Calu3 (cell line): ENCODE measurements at regions not wholly inside any gene's neighbourhood (a gene's known extent, or its start where the extent isn't known, plus 50 kb on each side); places are given as distances from the start of the nearest gene placed in this dataset.

ENCODE experiments used
- BruUV-seq: library from RNA; stranded (reverse); fragments of 400-500 nt; replicated peaks from 2 replicates; lab custom pipeline; 2021; lab: Mats Ljungman, UMichigan
- CTCF ChIA-PET: fragments of 300-600 bp; sonication (Branson Sonifier 250); formaldehyde crosslinking; loops from one replicate; lab custom pipeline; 2022; ENCODE audit warnings: antibody characterized with exemption; lab: Charles Lee
- DNase-seq: peaks from one replicate; pipeline ENCODE4 v3.0.0; 2022
- H3K27ac Mint-ChIP-seq: one replicate; pipeline ENCODE4 v1.8.0; 2022; ENCODE audit warnings: mixed read lengths; ENCODE audit not compliant: unreplicated experiment
- H3K27me3 Mint-ChIP-seq: one replicate; pipeline ENCODE4 v1.8.0; 2022; ENCODE audit warnings: mixed read lengths; ENCODE audit not compliant: unreplicated experiment
- H3K36me3 Mint-ChIP-seq: one replicate; pipeline ENCODE4 v1.8.0; 2022; ENCODE audit warnings: mild to moderate bottlenecking, moderate library complexity, mixed read lengths; ENCODE audit not compliant: insufficient read depth, unreplicated experiment
- H3K4me1 Mint-ChIP-seq: one replicate; pipeline ENCODE4 v1.8.0; 2022; ENCODE audit warnings: mild to moderate bottlenecking, low read depth, mixed read lengths; ENCODE audit not compliant: unreplicated experiment
- H3K4me3 Mint-ChIP-seq: one replicate; pipeline ENCODE4 v1.8.0; 2022; ENCODE audit warnings: mild to moderate bottlenecking, low read depth, moderate library complexity, mixed read lengths; ENCODE audit not compliant: unreplicated experiment
- H3K9me3 Mint-ChIP-seq: one replicate; pipeline ENCODE4 v1.8.0; 2022; ENCODE audit warnings: low read depth, mixed read lengths; ENCODE audit not compliant: unreplicated experiment
- CTCF ChIP-seq: fragments of 200-600 bp; IDR thresholded peaks from one replicate; pipeline ENCODE4 v1.8.0; 2022; ENCODE audit warnings: antibody characterized with exemption; ENCODE audit not compliant: unreplicated experiment
- intact Hi-C: fragments of 100-400 bp; cut with micrococcal nuclease; formaldehyde crosslinking; loops from one replicate; pipeline ENCODE4 v1.10.0; 2022; ENCODE audit not compliant: unreplicated experiment

GRCh38 chr2:145503511-145503910 lies 983.6 kb upstream of the ZEB2 start:
- Mint-ChIP-seq H3K4me1 (no peaks in the 10 kb centered on the region), H3K36me3 (no peaks in the 10 kb centered on the region), H3K27ac (no peak overlapping the region), H3K27me3 (no peaks in the 10 kb centered on the region), H3K4me3 (no peak overlapping the region), H3K9me3 (no peaks in the 10 kb centered on the region)
- BruUV-seq, result no TSS peak
- intact Hi-C loops, result no loop called here
- TF ChIP-seq CTCF, result no peak
- DNase-seq, result no peak
- CTCF ChIA-PET, result no interaction called here

- no peak for TF ChIP-seq CTCF
- intact Hi-C loops, result no loop called here
- Mint-ChIP-seq H3K36me3 (no peaks in the 10 kb centered on the region), H3K9me3 (peaks cover 3% of the 10 kb centered on the region), H3K4me1 (no peaks in the 10 kb centered on the region), H3K4me3 (no peak overlapping the region), H3K27me3 (no peaks in the 10 kb centered on the region), H3K27ac (no peak overlapping the region)
- BruUV-seq, result no TSS peak
- DNase-seq, result no peak
- CTCF ChIA-PET, result no interaction called here
Observed at GRCh38 chr2:145501920-145502319, 982.0 kb upstream of the ZEB2 start.

- BruUV-seq, result no TSS peak
- intact Hi-C loops, result no loop called here
- Mint-ChIP-seq H3K9me3 (peaks cover 5% of the 10 kb centered on the region), H3K36me3 (no peaks in the 10 kb centered on the region), H3K4me1 (no peaks in the 10 kb centered on the region), H3K27me3 (no peaks in the 10 kb centered on the region), H3K27ac (no peak overlapping the region), H3K4me3 (no peak overlapping the region)
- TF ChIP-seq CTCF, result no peak
- DNase-seq, result no peak
- CTCF ChIA-PET, result no interaction called here
Observed at GRCh38 chr2:145495590-145495989, 975.7 kb upstream of the ZEB2 start.

GRCh38 chr2:145494441-145494840 lies 974.5 kb upstream of the ZEB2 start:
- H3K4me3 Mint-ChIP-seq, result no peak overlapping the region
- H3K27ac Mint-ChIP-seq, result no peak overlapping the region
- CTCF ChIA-PET, result no interaction called here
- peaks cover 5% of the 10 kb centered on the region for H3K9me3 Mint-ChIP-seq
- intact Hi-C loops, result no loop called here
- H3K36me3 Mint-ChIP-seq, result no peaks in the 10 kb centered on the region
- no peaks in the 10 kb centered on the region for H3K27me3 Mint-ChIP-seq
- no peaks in the 10 kb centered on the region for H3K4me1 Mint-ChIP-seq
- TF ChIP-seq CTCF, result no peak
- no TSS peak for BruUV-seq
- DNase-seq, result no peak
